Retinal pigment epithelial cell (primary cell): ENCODE measurements at regions not wholly inside any gene's neighbourhood (a gene's known extent, or its start where the extent isn't known, plus 50 kb on each side); places are given as distances from the start of the nearest gene placed in this dataset.

ENCODE experiments used
- DNase-seq: peaks from one replicate; pipeline ENCODE4 v3.0.0-alpha.2; 2010; ENCODE audit warnings: low read depth
- H3K4me3 ChIP-seq: 2 replicates; pipeline ENCODE4 v1.5.1; 2011; ENCODE audit warnings: mild to moderate bottlenecking, low read length, control low read depth, moderate library complexity
- TF ChIP-seq, protein P1 (sequence below): conservative IDR thresholded peaks from 2 replicates; pipeline ENCODE4 v1.5.1; 2011; ENCODE audit warnings: low read depth, low read length, control low read depth, inconsistent platforms

DNA sequence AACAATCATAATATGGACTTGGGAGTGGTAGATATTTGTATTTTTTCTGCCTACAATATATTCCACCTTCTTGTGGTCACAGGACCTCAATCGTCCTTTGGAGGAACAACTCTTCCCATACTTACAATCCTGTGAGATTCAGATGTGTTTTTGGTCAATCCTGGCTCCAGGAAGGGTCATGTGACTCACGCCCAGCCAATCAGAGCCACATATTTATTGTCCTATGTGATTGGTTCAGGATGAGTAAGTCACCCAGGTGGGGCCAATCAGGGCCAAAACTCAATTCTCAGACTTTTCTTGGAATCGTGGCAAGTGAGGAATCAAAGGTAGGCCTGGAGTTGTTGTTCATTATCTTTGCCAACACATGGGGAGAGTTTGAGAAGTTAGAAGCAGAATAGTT, 264.9 kb downstream of the SUDS3 start:
- TF ChIP-seq, protein P1, sequence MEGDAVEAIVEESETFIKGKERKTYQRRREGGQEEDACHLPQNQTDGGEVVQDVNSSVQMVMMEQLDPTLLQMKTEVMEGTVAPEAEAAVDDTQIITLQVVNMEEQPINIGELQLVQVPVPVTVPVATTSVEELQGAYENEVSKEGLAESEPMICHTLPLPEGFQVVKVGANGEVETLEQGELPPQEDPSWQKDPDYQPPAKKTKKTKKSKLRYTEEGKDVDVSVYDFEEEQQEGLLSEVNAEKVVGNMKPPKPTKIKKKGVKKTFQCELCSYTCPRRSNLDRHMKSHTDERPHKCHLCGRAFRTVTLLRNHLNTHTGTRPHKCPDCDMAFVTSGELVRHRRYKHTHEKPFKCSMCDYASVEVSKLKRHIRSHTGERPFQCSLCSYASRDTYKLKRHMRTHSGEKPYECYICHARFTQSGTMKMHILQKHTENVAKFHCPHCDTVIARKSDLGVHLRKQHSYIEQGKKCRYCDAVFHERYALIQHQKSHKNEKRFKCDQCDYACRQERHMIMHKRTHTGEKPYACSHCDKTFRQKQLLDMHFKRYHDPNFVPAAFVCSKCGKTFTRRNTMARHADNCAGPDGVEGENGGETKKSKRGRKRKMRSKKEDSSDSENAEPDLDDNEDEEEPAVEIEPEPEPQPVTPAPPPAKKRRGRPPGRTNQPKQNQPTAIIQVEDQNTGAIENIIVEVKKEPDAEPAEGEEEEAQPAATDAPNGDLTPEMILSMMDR: no peak
- no peak overlapping the region for H3K4me3 ChIP-seq
- DNase-seq: no peak

DNA sequence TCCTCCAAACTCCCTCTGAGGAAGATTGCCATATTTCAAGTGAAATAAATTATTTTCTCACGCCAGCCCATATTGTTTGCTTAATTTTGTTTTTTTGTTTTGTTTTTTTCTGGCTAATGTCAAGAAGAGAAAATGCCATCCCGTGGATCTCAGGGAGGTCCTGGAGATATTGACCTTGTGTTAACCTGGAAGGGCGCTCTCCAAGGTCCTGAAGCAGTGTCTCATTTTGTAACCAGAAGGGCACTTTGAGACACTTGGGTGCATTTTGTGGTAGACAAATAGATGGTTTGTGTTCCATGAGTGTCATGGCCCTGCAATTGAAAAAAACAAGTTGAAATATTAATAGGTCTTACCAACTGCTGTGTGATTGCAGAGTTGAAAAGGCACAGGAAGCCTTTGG, 268.9 kb downstream of the SUDS3 start:
- DNase-seq: no peak
- TF ChIP-seq, protein P1: no peak
- H3K4me3 ChIP-seq: no peak overlapping the region

DNA sequence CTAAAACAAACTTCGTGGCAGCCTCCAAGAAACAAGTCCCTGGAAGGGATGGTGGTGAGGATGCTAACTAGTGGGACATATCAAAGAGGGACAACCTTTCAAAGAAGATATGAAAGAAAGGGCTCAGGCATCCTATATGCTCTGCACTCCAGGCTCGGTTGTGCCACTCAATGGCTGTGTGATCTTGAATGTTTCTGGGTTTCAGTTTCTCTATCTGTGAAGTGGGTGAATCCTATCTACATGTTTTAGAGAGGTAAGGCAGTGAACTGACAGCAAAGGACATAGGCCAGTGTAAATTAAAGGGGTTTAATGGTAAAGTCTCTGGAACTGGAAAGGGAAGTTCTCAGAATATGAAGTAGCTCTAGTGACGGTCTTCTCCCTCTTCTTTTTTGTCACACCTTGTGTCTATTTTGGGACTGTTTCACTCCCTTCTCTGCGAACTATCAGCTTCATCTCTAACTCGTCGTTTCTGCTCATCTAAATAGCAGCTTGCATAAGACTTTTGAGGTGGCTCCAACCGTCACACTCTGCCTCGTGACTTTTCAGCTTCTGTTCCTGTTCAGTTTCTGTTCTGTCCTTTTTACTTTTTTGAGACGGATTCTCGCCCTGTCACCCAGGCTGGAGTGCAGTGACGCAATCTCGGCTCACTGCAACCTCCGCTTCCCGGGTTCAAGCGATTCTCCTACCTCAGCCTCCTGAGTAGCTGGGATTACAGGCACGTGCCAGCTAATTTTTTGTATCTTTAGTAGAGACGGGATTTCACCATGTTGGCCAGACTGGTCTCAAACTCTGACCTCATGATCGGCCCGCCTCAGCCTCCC, 273.6 kb downstream of the SUDS3 start:
- DNase-seq: no peak
- no peak overlapping the region for H3K4me3 ChIP-seq
- TF ChIP-seq, protein P1: no peak

DNA sequence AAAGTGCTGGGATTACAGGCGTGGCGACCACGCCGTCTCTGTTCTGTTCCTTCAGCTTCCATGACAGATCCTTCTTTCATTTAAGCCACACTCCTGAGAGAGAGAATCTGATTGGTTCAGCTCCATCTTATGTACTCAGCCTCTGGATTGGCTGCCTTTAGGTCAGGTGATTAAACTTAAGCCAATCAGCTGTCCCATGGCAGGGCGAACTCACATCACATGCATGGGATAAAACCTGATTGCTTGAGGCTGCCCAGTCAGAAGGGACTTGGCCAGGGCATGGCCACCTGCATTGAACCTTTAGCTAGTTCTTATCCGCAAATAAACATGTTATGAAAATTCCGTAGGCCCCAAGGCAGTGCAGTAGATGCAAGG, 274.2 kb downstream of the SUDS3 start:
- TF ChIP-seq, protein P1: no peak
- H3K4me3 ChIP-seq: no peak overlapping the region
- DNase-seq: no peak

DNA sequence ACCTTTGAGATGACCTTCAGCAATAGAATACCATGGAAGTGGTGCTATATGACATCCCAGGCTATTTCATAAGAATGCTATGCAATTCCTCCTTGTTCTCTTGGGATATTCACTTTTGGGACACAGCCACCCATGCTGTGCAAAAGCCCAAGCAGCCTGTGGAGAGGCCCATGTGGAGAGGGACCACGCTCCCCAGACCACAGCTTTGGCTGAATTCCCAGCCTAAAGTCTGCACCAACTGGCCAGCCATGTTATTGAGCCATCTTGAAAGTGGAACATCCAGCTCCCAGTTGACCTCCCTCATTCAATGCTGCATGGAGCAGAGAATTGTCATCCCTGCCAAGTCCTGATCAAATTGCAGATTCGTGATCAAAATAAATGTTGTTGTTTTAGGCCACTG, 275.1 kb downstream of the SUDS3 start:
- DNase-seq: no peak
- TF ChIP-seq, protein P1: no peak
- H3K4me3 ChIP-seq: no peak overlapping the region

DNA sequence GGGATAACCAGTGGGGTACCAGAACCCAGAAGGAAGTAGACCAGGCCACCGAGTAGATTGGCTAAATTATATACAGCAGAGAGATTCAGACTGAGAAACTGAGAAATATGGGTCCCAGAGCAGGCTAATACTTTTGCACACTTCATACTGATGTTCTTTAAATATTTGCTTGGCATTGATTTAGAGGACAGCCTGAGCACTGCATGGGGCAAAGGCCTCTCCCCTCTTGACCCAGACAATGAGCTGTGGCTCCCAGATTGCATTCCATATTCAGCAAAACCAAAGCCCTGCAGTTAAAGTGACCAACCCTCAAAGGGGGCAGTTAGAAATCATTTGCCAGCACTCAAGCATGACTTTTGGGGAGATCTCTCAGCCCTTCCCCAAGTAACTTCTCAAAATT, 279.2 kb downstream of the SUDS3 start:
- TF ChIP-seq, protein P1: no peak
- no peak for DNase-seq
- no peak overlapping the region for H3K4me3 ChIP-seq

DNA sequence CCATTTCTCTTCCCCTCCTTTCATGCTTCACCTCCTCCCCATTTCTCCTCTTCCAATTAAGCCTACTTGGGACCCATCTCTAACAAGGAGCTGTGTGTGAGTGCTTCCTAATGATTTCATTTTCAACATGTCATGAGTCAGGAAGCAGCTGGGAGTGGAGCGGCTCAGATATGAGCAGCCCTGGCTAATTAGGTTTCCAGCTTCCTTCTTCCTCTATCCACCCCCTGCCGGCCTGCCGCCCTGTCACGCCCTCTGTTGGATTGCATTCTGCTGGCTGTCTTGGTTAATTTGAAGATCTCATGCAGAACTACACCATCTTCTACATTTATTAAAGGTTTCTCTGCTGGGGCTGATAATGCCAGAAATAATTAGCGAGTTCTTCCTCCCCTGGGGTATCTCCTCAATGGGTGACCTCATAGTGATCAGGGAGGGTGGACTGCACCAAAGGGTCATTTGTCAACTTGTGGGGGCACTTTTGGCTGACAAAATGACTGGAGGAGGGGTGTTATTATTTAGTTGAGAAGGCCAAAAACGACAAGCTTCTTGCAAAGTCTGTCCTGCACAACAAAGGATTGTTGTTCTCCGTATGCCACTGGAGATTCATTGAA, 300.9 kb upstream of the SRRM4 start:
- TF ChIP-seq, protein P1: no peak
- H3K4me3 ChIP-seq: no peak overlapping the region
- no peak for DNase-seq
